SJSA1 (cell line): ENCODE measurements at regions not wholly inside any gene's neighbourhood (a gene's known extent, or its start where the extent isn't known, plus 50 kb on each side); places are given as distances from the start of the nearest gene placed in this dataset.

ENCODE experiments used
- DNase-seq, 2 experiments: peaks; one replicate each; pipeline ENCODE4 v3.0.0-alpha.2; 2015 to 2020; ENCODE audit warnings: low spot score in 2 of 2, low read depth in 1 of 2
- H3K27ac ChIP-seq: fragments of 250-450 bp; sonication (Bioruptor Pico); 2 replicates; pipeline ENCODE4 v1.5.1; 2020; ENCODE audit warnings: mild to moderate bottlenecking, moderate library complexity
- H3K27me3 ChIP-seq: fragments of 250-450 bp; sonication (Bioruptor Pico); replicated peaks from 2 replicates; pipeline ENCODE4 v1.5.1; 2020; ENCODE audit warnings: mild to moderate bottlenecking, moderate library complexity
- H3K36me3 ChIP-seq: fragments of 250-450 bp; sonication (Bioruptor Pico); 2 replicates; pipeline ENCODE4 v1.5.1; 2020; ENCODE audit warnings: mild to moderate bottlenecking
- H3K4me1 ChIP-seq: fragments of 250-450 bp; sonication (Bioruptor Pico); replicated peaks from 2 replicates; pipeline ENCODE4 v1.6.1; 2021; ENCODE audit warnings: mild to moderate bottlenecking
- H3K4me3 ChIP-seq: fragments of 250-450 bp; sonication (Bioruptor Pico); 2 replicates; pipeline ENCODE4 v1.5.1; 2020; ENCODE audit warnings: mild to moderate bottlenecking
- H3K9me3 ChIP-seq: fragments of 250-450 bp; sonication (Bioruptor Pico); replicated peaks from 2 replicates; pipeline ENCODE4 v1.5.1; 2020; ENCODE audit warnings: mild to moderate bottlenecking

- no peaks in the 10 kb centered on the region for H3K36me3 ChIP-seq
- no peaks in the 10 kb centered on the region for H3K9me3 ChIP-seq
- no peak overlapping the region for H3K27ac ChIP-seq
- peaks cover 41% of the 10 kb centered on the region for H3K4me1 ChIP-seq
- H3K4me3 ChIP-seq = no peak overlapping the region
- no peak for DNase-seq
- no peaks in the 10 kb centered on the region for H3K27me3 ChIP-seq
These were observed 81.8 kb upstream of the THBS1 start for GRCh38 chr15:39499042-39499441.

DNA sequence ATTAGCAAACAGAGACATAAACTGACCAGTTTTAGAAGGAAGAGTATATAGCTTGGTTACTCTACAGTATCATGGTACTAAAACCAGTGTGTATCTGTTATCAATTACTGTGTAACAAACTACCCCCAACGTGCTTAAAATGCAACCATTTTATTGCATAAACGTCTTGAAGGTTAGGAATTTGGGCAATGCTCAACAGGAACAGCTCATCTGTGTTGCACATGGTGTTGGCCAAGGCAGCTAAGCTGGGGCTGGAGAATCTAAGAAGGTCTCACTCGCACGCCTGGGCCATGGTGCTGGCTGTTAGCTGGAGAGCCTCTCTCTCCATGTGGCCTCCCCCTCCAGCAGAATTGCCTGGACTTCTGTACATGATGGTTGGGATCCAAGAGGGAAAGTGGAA is 81.2 kb upstream of the THBS1 start:
- Histone ChIP-seq H3K36me3 (no peaks in the 10 kb centered on the region), H3K4me1 (peaks cover 47% of the 10 kb centered on the region), H3K27me3 (no peaks in the 10 kb centered on the region), H3K27ac (no peak overlapping the region), H3K9me3 (no peaks in the 10 kb centered on the region), H3K4me3 (no peak overlapping the region)
- DNase-seq = no peak

GRCh38 chr15:39501366-39502081 is 79.4 kb upstream of the THBS1 start:
- no peaks in the 10 kb centered on the region for H3K27me3 ChIP-seq
- no peaks in the 10 kb centered on the region for H3K36me3 ChIP-seq
- no peak overlapping the region for H3K4me3 ChIP-seq
- no peak for DNase-seq
- H3K27ac ChIP-seq = no peak overlapping the region
- peaks cover 50% of the 10 kb centered on the region for H3K4me1 ChIP-seq
- no peaks in the 10 kb centered on the region for H3K9me3 ChIP-seq

- Histone ChIP-seq H3K9me3 (no peaks in the 10 kb centered on the region), H3K27ac (no peak overlapping the region), H3K27me3 (no peaks in the 10 kb centered on the region), H3K4me1 (peaks cover 44% of the 10 kb centered on the region), H3K36me3 (no peaks in the 10 kb centered on the region), H3K4me3 (no peak overlapping the region)
- DNase-seq = no peak
These were observed 78.8 kb upstream of the THBS1 start for GRCh38 chr15:39502082-39502447.

DNA sequence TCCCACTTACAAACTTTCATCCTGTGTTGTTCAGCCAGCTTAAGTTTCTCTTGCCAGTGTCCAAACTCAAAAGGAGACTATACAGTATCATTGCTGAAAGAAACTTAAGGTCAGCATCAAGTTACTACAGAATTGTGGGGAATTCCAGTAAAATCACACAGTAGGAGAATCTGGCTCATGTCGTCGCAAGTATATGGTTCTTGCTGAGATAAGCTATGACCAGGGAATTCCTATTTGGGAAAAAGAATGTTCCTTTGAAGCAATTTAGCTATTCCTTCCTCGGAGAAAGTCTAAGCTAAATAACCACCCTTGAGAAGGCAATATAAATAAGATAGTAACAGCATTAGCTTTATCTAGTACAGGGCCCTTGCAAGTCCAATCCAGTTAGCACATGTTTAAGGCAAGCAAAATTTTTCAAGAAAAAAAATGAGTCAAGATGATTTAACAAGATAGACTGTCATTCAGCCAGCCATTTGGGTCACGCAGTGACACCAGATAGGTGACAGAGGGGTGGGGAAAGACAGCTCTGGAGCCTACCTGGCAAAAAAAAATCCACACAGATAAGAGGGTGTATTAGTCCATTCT is 78.2 kb upstream of the THBS1 start:
- no peak for DNase-seq
- Histone ChIP-seq H3K4me1 (peaks cover 38% of the 10 kb centered on the region), H3K27ac (no peak overlapping the region), H3K27me3 (no peaks in the 10 kb centered on the region), H3K4me3 (no peak overlapping the region), H3K9me3 (no peaks in the 10 kb centered on the region), H3K36me3 (no peaks in the 10 kb centered on the region)

- DNase-seq = no peak
- Histone ChIP-seq H3K4me1 (peaks cover 30% of the 10 kb centered on the region), H3K36me3 (no peaks in the 10 kb centered on the region), H3K27ac (no peak overlapping the region), H3K9me3 (no peaks in the 10 kb centered on the region), H3K4me3 (no peak overlapping the region), H3K27me3 (no peaks in the 10 kb centered on the region)
These were observed 77.4 kb upstream of the THBS1 start for GRCh38 chr15:39503526-39503925.

DNA sequence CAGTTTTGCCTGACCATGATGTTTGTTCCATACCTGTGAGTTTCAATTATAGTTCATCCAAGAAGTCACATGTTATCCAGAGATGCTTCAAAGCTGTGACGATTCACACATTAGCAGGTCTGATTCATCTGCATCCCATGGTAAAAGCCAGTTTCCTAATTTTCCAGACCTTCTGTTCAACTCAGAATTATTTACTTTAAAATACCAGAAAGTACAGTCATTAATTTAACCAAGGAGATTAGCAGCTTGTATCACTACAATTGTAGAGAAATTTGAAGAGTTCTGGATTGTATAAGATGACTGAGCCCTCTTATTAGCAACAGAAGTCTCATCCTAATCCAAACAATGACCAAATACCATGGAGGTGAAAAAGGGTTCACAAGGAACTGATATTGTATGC is 76.1 kb upstream of the THBS1 start:
- Histone ChIP-seq H3K9me3 (no peaks in the 10 kb centered on the region), H3K4me1 (peaks cover 23% of the 10 kb centered on the region), H3K4me3 (no peak overlapping the region), H3K27ac (peak overlapping the region; percentile 42), H3K36me3 (no peaks in the 10 kb centered on the region), H3K27me3 (no peaks in the 10 kb centered on the region)
- DNase-seq = peak in 1 of 2 experiments; percentile 76

DNA sequence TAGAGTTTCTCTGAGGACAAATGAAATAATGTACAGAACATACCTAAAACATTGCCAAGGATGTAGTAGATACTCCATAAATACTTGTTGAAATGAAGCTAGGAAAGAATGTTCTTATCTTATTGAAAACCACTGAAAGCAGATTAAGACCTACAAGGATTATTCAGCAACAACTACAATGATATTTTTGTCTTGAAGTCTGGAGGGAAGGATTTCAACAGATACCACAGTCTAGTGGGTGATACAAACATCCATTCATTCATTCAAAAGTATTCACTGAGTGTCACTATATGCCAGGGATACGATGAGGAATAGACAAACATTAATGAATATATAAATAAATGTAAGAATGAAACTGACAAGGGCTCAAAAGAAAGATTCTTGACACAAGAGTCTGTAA is 74.7 kb upstream of the THBS1 start:
- Histone ChIP-seq H3K4me3 (no peak overlapping the region), H3K27ac (no peak overlapping the region), H3K4me1 (peaks cover 27% of the 10 kb centered on the region), H3K27me3 (no peaks in the 10 kb centered on the region), H3K36me3 (no peaks in the 10 kb centered on the region), H3K9me3 (no peaks in the 10 kb centered on the region)
- DNase-seq = no peak

GRCh38 chr15:39508536-39508935 is 72.3 kb upstream of the THBS1 start:
- Histone ChIP-seq H3K27ac (no peak overlapping the region), H3K4me3 (no peak overlapping the region), H3K27me3 (no peaks in the 10 kb centered on the region), H3K4me1 (peaks cover 42% of the 10 kb centered on the region), H3K9me3 (no peaks in the 10 kb centered on the region), H3K36me3 (no peaks in the 10 kb centered on the region)
- no peak for DNase-seq

GRCh38 chr15:39510001-39510701 is 70.7 kb upstream of the THBS1 start:
- H3K9me3 ChIP-seq = no peaks in the 10 kb centered on the region
- H3K27me3 ChIP-seq = no peaks in the 10 kb centered on the region
- peaks cover 30% of the 10 kb centered on the region for H3K4me1 ChIP-seq
- H3K27ac ChIP-seq = no peak overlapping the region
- no peak overlapping the region for H3K4me3 ChIP-seq
- DNase-seq = no peak
- H3K36me3 ChIP-seq = no peaks in the 10 kb centered on the region

DNA sequence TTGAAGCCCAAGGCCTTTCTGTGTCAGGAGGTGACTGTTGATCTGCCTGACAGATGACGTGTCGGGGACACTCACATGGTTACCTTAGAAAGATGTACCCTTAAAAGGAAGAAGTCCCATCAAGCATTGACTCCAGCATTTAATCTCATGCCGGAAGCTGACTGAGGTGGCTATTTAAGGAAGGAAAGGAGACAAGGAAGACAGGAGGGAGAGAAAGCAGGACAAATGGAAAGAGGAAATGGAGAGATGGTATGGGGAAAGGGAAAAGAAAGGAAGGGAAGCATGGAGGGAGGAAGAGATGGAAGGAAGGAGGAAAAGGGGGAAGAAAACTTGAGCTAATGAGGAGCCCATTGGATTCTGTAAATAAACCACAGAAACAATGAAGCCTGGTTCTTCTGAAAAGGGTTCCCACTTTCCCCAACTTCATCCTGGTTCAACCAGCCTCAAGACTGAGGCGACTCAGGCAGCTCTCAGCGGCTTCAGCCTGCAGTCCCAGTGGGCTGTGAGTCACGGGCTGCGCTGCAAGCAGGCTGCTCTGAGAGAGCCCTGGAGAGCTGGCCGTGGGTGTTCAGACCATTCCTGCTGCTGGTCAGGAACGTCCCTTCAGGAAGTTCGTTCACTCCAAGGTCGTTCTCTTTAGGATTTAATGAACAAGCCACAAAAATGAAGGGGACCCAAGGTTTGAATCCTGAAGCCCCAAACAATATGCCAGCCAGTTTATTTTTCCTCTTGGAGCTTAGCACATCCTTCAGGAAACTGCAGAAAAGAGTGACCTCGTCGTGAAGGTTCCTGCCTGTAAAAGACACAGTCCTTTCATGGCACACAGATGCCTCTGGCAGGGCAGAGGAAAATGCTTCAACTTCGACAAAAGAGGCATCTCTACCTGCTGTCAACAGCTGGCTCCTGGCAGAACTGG is 69.6 kb upstream of the THBS1 start:
- Histone ChIP-seq H3K27ac (no peak overlapping the region), H3K4me1 (peaks cover 19% of the 10 kb centered on the region), H3K9me3 (no peaks in the 10 kb centered on the region), H3K4me3 (no peak overlapping the region), H3K27me3 (no peaks in the 10 kb centered on the region), H3K36me3 (no peaks in the 10 kb centered on the region)
- peak; percentile 66 to 81 for DNase-seq

GRCh38 chr15:39511916-39512260 is 69.0 kb upstream of the THBS1 start:
- Histone ChIP-seq H3K27me3 (no peaks in the 10 kb centered on the region), H3K27ac (no peak overlapping the region), H3K9me3 (no peaks in the 10 kb centered on the region), H3K4me3 (no peak overlapping the region), H3K4me1 (peaks cover 19% of the 10 kb centered on the region), H3K36me3 (no peaks in the 10 kb centered on the region)
- DNase-seq = peak; percentile 47 to 50

DNA sequence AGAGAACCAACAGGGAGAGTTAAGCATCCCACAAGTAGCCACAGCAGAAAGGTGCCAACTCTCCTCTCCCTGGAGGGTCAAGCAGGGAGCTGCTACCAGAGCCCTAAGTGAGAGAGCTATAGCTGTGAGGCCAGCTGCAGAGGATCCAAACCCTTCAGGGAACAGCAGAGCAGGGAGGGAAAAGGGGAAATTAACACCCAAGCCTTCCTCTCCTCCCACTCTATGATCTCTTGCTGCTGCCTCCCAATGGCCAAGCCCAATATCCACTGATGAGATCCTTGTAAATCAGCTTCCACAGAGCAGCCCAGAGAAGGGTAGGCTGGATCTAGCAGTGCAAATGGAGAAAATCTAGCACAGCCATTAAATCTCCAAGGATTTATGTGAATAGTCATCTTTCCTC is 68.2 kb upstream of the THBS1 start:
- peaks cover 19% of the 10 kb centered on the region for H3K4me1 ChIP-seq
- DNase-seq = no peak
- no peak overlapping the region for H3K27ac ChIP-seq
- H3K27me3 ChIP-seq = no peaks in the 10 kb centered on the region
- no peaks in the 10 kb centered on the region for H3K9me3 ChIP-seq
- H3K36me3 ChIP-seq = no peaks in the 10 kb centered on the region
- H3K4me3 ChIP-seq = no peak overlapping the region

DNA sequence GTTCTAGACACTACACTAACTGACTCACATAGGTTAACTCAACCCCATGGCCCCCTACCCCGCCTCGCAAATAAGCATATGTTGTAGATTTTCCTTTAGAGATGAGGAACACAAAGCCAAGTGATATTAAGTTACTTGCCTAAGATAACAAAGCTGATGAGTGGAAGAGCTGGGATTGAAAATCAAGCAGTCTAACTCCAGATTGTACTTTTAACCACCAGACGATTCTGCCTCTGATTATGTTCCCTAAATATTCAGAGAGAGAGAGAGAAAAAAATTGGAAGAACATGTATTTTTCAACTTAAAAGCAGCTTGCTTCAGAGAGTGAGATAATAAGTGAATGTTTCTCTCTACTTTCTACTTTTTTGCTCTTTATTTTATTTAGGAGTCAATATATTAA is 66.9 kb upstream of the THBS1 start:
- H3K4me3 ChIP-seq = no peak overlapping the region
- no peaks in the 10 kb centered on the region for H3K36me3 ChIP-seq
- peaks cover 19% of the 10 kb centered on the region for H3K4me1 ChIP-seq
- no peaks in the 10 kb centered on the region for H3K27me3 ChIP-seq
- no peaks in the 10 kb centered on the region for H3K9me3 ChIP-seq
- no peak overlapping the region for H3K27ac ChIP-seq
- no peak for DNase-seq
